Liver (tissue), 8 donors: ENCODE measurements at regions not wholly inside any gene's neighbourhood (a gene's known extent, or its start where the extent isn't known, plus 50 kb on each side); places are given as distances from the start of the nearest gene placed in this dataset.

ENCODE experiments used
- DNase-seq: peaks from one replicate; pipeline ENCODE4 v3.0.0-alpha.2; 2017; ENCODE audit warnings: low spot score
- H3K27ac ChIP-seq, 2 donors: one replicate each; pipeline ENCODE4 v1.7.0; 2013; ENCODE audit warnings: inconsistent platforms in 2 of 2, low read length in 2 of 2, control low read depth in 1 of 2, low read depth in 1 of 2, mild to moderate bottlenecking in 1 of 2
- H3K27me3 ChIP-seq, 4 donors: one replicate each; pipeline versions ENCODE4 v1.6.1 to v1.7.0; 2013; ENCODE audit warnings: low read length in 3 of 4, inconsistent platforms in 1 of 4, mild to moderate bottlenecking in 1 of 4, moderate library complexity in 1 of 4; ENCODE audit not compliant: control insufficient read depth in 4 of 4, insufficient read depth in 4 of 4
- H3K36me3 ChIP-seq, 4 donors: one replicate each; pipeline versions ENCODE4 v1.6.1 to v1.7.0; 2013; ENCODE audit warnings: low read length in 3 of 4, mild to moderate bottlenecking in 3 of 4, low read depth in 1 of 4, moderate library complexity in 1 of 4; ENCODE audit not compliant: control insufficient read depth in 4 of 4, insufficient read depth in 3 of 4
- H3K4me1 ChIP-seq, 4 donors: one replicate each; pipeline versions ENCODE4 v1.6.1 to v1.7.0; 2013; ENCODE audit warnings: low read length in 3 of 4, mild to moderate bottlenecking in 3 of 4, moderate library complexity in 1 of 4; ENCODE audit not compliant: control insufficient read depth in 4 of 4, insufficient read depth in 4 of 4
- H3K4me3 ChIP-seq, 3 donors: one replicate each; pipeline versions ENCODE4 v1.6.1 to v1.7.0; 2013; ENCODE audit warnings: low read length in 3 of 3, control low read depth in 1 of 3, low read depth in 1 of 3, mild to moderate bottlenecking in 1 of 3
- H3K9ac ChIP-seq, 2 donors: one replicate each; pipeline ENCODE4 v1.7.0; 2013; ENCODE audit warnings: low read length in 2 of 2, mild to moderate bottlenecking in 2 of 2, moderate library complexity in 2 of 2, control low read depth in 1 of 2, low read depth in 1 of 2
- H3K9me3 ChIP-seq, 4 donors: one replicate each; pipeline versions ENCODE4 v1.6.1 to v1.7.0; 2013; ENCODE audit warnings: low read length in 3 of 4; ENCODE audit not compliant: control insufficient read depth in 4 of 4
- EGR1 ChIP-seq, 2 donors: IDR thresholded peaks; 2 replicates each; pipeline ENCODE4 v1.6.1; 2016 to 2018; ENCODE audit warnings: antibody characterized with exemption in 2 of 2, low read depth in 2 of 2
- FOXA1 ChIP-seq: IDR thresholded peaks from 2 replicates; pipeline ENCODE4 v1.6.1; 2016; ENCODE audit warnings: antibody characterized with exemption
- FOXA2 ChIP-seq: IDR thresholded peaks from 2 replicates; pipeline ENCODE4 v1.6.1; 2016; ENCODE audit warnings: antibody characterized with exemption
- GABPA ChIP-seq, 2 donors: IDR thresholded peaks in 1 of 2; conservative IDR thresholded peaks in 1 of 2; 2 replicates each; pipeline ENCODE4 v1.6.1; 2016; ENCODE audit warnings: antibody characterized with exemption in 2 of 2, mild to moderate bottlenecking in 1 of 2, moderate library complexity in 1 of 2
- HNF4A ChIP-seq, 2 donors: conservative IDR thresholded peaks; 2 replicates each; pipeline ENCODE4 v1.6.1; 2016; ENCODE audit warnings: antibody characterized with exemption in 2 of 2, mild to moderate bottlenecking in 2 of 2
- JUND ChIP-seq, 2 donors: IDR thresholded peaks; 2 replicates each; pipeline ENCODE4 v1.6.1; 2016; ENCODE audit warnings: antibody characterized with exemption in 2 of 2
- MAX ChIP-seq: IDR thresholded peaks from 2 replicates; pipeline ENCODE4 v1.6.1; 2016; ENCODE audit warnings: antibody characterized with exemption
- NR2F2 ChIP-seq: IDR thresholded peaks from 2 replicates; pipeline ENCODE4 v1.6.1; 2016; ENCODE audit warnings: antibody characterized with exemption
- RAD21 ChIP-seq, 2 donors: IDR thresholded peaks; 2 replicates each; pipeline ENCODE4 v1.6.1; 2016; ENCODE audit warnings: antibody characterized with exemption in 2 of 2, mild to moderate bottlenecking in 2 of 2
- RXRA ChIP-seq, 2 donors: IDR thresholded peaks; 2 replicates each; pipeline ENCODE4 v1.6.1; 2017 to 2018; ENCODE audit warnings: antibody characterized with exemption in 2 of 2, mild to moderate bottlenecking in 1 of 2
- ZBTB33 ChIP-seq: IDR thresholded peaks from 2 replicates; pipeline ENCODE4 v1.6.1; 2016; ENCODE audit warnings: antibody characterized with exemption
- WGBS: extraction: QIAGEN DNeasy Blood & Tissue Kit; methylation state at CpG from one replicate; pipeline ENCODE4 v1.1.7; 2013; 5-methylcytosine and 5-hydroxymethylcytosine counted together
- TF ChIP-seq, protein P1 (sequence below): IDR thresholded peaks from 2 replicates; pipeline ENCODE4 v1.6.1; 2016; ENCODE audit warnings: antibody characterized with exemption
- TF ChIP-seq, protein P2 (sequence below): fragments of 150-350 bp; IDR thresholded peaks from 2 replicates; pipeline ENCODE4 v1.5.1; 2017; ENCODE audit warnings: improper control_type of control experiment, low read depth, low read length; ENCODE audit not compliant: missing input control
- donor health status: healthy.
- donor health status: healthy.
- donor health status: healthy.
- donor health status: healthy.
- donor health status: healthy.

DNA sequence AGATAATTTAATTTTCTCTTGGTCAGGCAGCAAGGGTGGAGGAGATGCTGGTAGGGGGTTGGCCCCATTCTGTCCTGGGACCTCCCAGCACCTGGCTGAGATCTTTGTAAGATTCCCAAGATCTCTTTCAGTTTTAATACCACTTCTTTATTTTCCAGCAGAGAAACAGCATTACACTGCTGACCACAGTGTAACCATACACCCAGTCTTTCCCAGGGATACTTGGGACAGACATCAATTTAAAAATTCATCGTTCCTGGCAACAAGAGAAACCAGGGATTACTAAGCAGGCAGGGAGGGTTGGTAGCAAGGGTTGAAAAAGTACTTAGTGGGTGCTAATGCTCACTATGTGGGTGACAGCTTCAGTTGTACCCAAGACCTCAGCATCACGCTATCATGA is 551.6 kb upstream of the AMELY start:
- H3K9ac ChIP-seq, result no peak overlapping the region
- H3K4me1 ChIP-seq, result no peaks in the 10 kb centered on the region
- H3K36me3 ChIP-seq, result no peaks in the 10 kb centered on the region
- no peak overlapping the region for H3K4me3 ChIP-seq
- DNase-seq, result no peak
- WGBS, result 85% methylated on average over 2 of the region's 2 CpGs
- no peak overlapping the region for H3K27ac ChIP-seq
- no peaks in the 10 kb centered on the region for H3K27me3 ChIP-seq
- TF ChIP-seq FOXA1 (no peak), GABPA (IDR thresholded peaks at IDR 0.05 in 1 of 2, conservative IDR thresholded peaks at IDR 0.05 in 1 of 2) (no peak), ZBTB33 (no peak), JUND (IDR thresholded peaks at IDR 0.05) (no peak), NR2F2 (no peak), MAX (no peak)
- TF ChIP-seq, protein P1, sequence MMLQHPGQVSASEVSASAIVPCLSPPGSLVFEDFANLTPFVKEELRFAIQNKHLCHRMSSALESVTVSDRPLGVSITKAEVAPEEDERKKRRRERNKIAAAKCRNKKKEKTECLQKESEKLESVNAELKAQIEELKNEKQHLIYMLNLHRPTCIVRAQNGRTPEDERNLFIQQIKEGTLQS, result no peak
- H3K9me3 ChIP-seq, result no peaks in the 10 kb centered on the region

- TF ChIP-seq GABPA (IDR thresholded peaks at IDR 0.05 in 1 of 2, conservative IDR thresholded peaks at IDR 0.05 in 1 of 2) (no peak), EGR1 (IDR thresholded peaks at IDR 0.05; ENCODE audit: low read depth in 2 of 2) (no peak), RAD21 (IDR thresholded peaks at IDR 0.05) (no peak), HNF4A (conservative IDR thresholded peaks at IDR 0.05) (no peak), FOXA2 (no peak), FOXA1 (no peak), RXRA (IDR thresholded peaks at IDR 0.05) (no peak), ZBTB33 (no peak)
- TF ChIP-seq, protein P2, sequence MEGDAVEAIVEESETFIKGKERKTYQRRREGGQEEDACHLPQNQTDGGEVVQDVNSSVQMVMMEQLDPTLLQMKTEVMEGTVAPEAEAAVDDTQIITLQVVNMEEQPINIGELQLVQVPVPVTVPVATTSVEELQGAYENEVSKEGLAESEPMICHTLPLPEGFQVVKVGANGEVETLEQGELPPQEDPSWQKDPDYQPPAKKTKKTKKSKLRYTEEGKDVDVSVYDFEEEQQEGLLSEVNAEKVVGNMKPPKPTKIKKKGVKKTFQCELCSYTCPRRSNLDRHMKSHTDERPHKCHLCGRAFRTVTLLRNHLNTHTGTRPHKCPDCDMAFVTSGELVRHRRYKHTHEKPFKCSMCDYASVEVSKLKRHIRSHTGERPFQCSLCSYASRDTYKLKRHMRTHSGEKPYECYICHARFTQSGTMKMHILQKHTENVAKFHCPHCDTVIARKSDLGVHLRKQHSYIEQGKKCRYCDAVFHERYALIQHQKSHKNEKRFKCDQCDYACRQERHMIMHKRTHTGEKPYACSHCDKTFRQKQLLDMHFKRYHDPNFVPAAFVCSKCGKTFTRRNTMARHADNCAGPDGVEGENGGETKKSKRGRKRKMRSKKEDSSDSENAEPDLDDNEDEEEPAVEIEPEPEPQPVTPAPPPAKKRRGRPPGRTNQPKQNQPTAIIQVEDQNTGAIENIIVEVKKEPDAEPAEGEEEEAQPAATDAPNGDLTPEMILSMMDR, result no peak
These were observed 551.1 kb upstream of the AMELY start for GRCh38 chrY:7462657-7463056.

More at GRCh38 chrY:7462657-7463056, 551.1 kb upstream of the AMELY start:
- Histone ChIP-seq H3K27ac (no peak overlapping the region), H3K4me3 (no peak overlapping the region), H3K4me1 (no peaks in the 10 kb centered on the region), H3K9ac (no peak overlapping the region), H3K27me3 (no peaks in the 10 kb centered on the region), H3K9me3 (no peaks in the 10 kb centered on the region), H3K36me3 (no peaks in the 10 kb centered on the region)
- WGBS, result 44% methylated on average over 2 of the region's 2 CpGs
- no peak for DNase-seq
